HTR-8/SVneo (cell line): ENCODE measurements at regions not wholly inside any gene's neighbourhood (a gene's known extent, or its start where the extent isn't known, plus 50 kb on each side); places are given as distances from the start of the nearest gene placed in this dataset.

ENCODE experiments used
- DNase-seq: peaks from one replicate; pipeline ENCODE4 v3.0.0; 2011; ENCODE audit warnings: low spot score, mixed read lengths; ENCODE audit not compliant: insufficient read length
- FAIRE-seq: peaks from 2 replicates; lab custom pipeline; 2011; peaks lifted over from hg19 to GRCh38; lab: Jason Lieb, UNC

DNA sequence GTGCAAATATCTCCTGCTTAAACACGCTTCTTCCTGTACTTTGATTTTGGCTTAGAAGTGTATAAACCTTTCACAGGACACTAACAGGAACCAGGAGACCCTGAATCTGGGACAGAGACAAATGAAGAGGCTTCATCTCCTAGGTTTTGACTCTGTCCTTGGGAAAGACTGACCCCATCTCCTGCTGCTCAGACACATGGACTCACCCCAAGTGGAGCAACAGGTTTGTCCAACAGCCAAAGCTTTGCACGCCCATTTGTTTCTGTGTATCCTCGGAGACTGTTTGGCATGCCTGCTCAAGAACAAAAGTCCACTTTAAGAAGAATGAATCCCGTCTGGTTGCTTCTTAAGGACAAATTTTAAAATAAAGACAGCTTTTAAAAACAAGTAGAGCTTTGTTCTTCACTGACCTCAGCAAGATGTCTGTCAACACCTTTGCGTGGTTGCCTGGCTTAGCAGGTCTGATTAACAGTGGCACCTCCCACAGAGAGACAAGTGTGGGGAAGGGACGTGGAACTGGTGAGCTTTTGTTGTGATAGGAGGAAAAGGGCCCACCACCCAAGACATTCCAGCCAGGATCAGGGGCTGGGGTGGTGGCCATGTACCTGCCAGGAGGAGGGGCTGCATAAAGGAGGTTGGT, 202.6 kb downstream of the SOD2 start:
- DNase-seq (no peak), FAIRE-seq (no peak)

DNA sequence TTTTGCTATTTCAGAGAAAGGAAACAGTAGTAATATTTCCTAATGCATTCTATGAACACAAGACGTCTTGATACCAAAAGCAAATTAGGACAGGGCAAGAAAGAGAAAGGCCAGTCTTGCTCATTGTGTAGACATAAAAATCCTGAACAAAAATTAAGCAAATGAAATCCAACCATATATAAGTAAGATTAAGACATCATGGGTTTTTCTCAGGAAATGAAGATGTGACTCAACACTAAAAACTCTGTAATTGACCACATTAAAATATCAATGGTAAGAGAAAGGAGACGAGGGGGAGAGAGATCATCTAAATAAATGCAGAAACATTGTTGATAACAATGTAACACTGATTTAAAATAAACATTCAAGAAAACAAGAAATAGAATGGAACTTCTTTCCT, 205.4 kb downstream of the SOD2 start:
- FAIRE-seq (no peak), DNase-seq (no peak)

DNA sequence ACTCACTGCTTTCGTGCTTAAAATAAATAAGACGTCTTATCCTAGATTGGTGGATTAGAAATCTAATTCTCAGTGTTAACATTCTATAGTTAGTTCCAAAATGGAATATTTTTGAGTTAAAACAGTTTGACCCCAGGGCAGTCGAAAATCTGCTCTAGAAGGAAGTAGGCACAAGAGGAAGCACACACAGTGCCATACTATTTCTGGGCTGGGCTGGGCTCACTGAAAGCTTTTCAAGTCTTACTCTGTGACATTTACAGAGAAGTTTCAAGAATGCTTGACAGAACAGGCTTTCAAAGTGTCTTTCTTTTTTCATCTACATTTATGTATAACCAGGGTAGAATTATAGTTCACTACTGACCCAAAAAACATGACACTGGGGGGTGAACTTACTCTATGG, 209.8 kb downstream of the SOD2 start:
- FAIRE-seq (no peak), DNase-seq (no peak)

GRCh38 chr6:159481897-159482296, 211.1 kb downstream of the SOD2 start:
- DNase-seq (no peak), FAIRE-seq (no peak)

- no peak for DNase-seq
Observed at GRCh38 chr6:159480471-159480870, 212.6 kb downstream of the SOD2 start.

GRCh38 chr6:159479146-159479545, 213.9 kb downstream of the SOD2 start:
- DNase-seq (no peak), FAIRE-seq (no peak)

More at GRCh38 chr6:159480471-159480870, 212.6 kb downstream of the SOD2 start:
- no peak for FAIRE-seq

DNA sequence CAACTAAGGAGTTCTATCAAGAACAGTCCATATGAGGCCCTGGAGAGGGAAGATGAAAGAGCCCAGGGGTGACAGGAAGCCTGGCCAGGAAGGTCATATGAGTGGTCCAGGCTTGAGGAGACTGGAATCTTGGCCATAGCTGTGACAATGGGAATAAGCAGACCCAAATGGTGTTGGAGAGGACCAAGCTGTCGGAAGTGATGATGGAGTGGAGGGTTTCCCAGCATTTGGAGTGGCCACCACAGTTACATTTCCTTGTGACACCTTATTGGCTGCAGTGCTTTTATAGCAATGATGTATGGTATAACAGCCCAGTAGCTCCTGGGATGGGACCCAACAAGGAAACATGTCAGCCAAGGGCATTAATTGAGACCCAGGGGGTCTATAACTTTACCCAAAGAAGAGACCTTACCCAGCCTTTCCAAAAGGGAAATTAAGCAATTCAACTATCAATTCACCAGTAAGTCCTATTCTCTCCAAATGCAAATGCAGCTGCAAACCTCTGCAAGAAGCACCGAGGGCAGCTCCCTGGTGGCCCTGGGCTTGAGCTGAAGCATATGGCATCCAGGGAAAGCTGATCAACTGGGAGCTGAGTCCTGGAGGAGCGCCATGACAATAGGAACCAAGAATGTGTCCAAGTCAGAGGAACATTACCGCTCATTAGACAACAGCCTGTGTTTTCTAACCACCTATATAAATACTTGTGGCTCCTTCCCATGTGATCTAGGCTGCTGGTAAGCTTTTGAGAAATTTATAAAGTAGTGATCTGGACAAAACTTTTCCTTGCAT, 219.4 kb downstream of the SOD2 start:
- FAIRE-seq (no peak), DNase-seq (no peak)

DNA sequence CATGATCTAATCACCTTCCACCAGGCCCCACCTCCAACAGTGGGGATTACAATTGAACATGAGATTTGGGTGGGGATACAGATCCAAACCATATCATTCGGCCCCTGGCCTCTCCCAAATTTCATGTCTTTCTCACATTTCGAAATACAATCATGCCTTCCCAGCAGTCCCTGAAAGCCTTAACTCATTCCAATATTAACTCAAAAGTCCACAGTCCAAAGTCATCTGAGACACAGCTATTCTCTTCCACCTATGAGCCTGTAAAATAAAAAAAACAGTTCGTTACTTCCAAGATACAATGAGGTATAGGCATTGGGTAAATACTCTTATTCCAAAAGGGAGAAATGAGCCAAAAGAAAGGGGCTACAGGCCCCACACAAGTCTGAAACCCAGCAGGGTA, 222.6 kb downstream of the SOD2 start:
- no peak for DNase-seq

GRCh38 chr6:159469443-159469842, 223.6 kb downstream of the SOD2 start:
- no peak for DNase-seq
- FAIRE-seq = no peak

More for the DNA sequence above, 222.6 kb downstream of the SOD2 start:
- FAIRE-seq = no peak

- FAIRE-seq = no peak
- no peak for DNase-seq
Observed at GRCh38 chr6:159468994-159469393, 224.0 kb downstream of the SOD2 start.

DNA sequence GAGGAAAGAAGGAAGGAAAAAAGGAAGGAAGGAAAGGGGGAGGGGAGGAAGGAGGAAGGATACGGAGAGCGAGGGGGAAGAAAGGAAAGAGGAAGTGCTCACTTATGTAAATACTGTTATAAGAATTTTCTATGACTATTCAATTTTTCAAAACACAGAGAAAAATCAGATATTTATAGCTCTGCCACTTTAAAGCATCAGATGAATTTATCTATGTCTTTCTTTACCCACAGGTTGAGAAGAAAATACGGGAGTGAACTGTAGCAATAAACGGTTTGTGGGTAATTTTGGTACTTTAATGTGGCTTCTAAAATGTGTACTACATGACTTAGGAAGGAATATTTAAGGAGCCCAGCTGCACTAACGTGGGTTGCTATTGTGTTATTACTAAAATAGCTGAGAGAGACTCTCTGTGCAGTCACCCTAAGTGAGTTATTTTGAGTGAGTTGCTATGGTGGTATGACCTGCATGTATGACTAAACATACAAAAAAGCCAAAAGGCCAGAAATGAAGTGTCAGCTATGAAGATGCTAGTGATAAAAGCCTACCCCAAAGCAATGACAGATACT, 225.5 kb downstream of the SOD2 start:
- FAIRE-seq (no peak), DNase-seq (no peak)

DNA sequence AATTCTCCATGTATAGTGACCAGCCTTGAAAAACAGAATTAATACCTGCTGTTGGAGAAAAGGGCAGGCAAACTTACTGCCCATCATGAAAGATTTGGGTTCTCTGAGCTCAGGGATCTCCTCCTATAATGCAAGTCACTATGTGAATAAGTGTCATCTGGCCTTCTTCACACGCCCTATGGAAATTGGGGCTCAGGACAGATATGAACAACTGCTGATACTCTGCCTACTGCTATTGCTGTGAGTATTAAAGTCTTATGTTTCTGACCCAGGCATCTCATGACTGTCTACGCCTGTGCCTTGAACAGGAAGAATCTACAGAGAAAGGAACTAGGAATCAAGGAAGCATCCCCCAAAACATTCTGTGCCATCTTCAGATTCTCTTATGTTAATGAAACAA, 226.1 kb downstream of the SOD2 start:
- DNase-seq (no peak), FAIRE-seq (no peak)

DNA sequence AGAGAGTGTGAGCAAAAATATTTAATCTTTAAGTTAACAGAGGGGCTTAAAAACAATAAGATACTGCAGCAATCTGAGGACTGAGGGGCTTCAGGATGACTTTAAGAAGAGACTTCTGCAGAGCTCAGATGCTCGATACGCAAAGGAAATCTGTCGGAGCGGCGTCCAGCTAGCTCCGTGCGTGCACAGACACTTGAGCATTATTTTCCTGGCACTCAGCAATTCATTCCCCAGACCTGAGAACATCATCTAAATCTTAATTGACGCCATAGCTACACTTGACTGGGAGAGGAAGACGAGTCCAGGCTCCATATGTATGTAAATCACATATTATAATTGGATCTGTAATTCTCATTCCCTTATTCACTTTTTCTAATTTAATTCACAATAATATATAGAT, 228.2 kb downstream of the SOD2 start:
- DNase-seq = no peak
- no peak for FAIRE-seq

GRCh38 chr6:159463119-159463829, 229.8 kb downstream of the SOD2 start:
- no peak for FAIRE-seq
- DNase-seq = no peak

- DNase-seq (no peak), FAIRE-seq (no peak)
Observed at GRCh38 chr6:159462431-159462830, 230.6 kb downstream of the SOD2 start.

DNA sequence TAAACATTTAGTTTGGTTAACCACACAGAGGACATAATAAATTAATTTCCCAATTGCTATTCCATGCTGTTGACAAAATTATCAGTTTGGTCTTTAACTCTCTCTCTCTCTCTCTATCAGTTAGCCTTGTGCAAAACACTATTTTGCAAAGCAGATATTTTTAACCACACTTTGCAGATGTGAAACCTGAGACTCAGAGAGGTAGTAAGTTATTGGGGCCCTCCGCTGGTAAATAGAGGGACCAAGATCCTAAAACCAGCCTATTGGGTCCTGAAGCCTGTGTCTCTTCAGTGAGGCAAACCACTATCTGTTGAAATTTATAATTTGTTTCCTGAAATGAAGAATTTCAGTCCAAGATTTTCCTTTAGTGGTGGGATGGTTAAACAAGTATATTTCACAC, 231.0 kb downstream of the SOD2 start:
- no peak for FAIRE-seq

DNA sequence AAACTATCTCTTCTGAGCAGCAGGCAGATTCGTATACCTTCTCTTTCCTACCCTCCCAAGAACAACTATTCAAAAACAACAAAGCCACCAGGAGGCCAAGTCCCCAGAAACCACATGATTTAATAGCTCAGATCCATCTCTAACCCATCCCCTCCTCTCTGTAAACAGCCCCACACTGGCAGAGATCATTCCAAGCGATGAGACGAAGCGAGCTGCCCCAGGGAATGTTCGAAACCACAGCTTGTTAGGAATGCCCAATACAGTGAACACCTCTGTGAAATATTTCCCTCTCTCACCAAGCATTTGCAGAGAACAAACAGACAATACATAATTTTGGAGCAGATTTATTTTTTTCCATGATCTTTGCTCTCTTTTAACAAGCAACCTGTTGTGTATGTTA, 231.8 kb downstream of the SOD2 start:
- DNase-seq (no peak), FAIRE-seq (no peak)

More for the DNA sequence above, 231.0 kb downstream of the SOD2 start:
- DNase-seq = no peak

DNA sequence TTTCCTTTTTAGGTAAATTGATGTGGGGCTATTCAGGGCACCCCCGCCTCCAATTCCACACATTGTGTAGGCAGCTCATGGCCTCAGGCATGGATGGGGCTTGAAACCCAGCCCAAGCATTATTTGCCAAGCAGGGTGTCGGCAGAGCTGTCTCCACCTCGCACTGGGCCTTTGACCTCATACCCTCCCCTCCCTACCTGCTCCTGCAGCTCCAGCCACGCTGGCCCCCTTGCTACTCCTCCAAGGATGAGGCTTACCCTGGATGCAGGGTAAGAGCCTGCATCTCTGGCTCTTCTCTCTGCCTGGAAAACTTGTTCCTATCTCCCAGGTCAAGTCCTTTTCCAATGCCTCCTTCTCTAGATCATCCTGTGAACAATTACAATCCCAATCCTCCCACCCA, 232.6 kb downstream of the SOD2 start:
- FAIRE-seq (no peak), DNase-seq (no peak)

GRCh38 chr6:159456349-159456748, 236.7 kb downstream of the SOD2 start:
- FAIRE-seq (no peak), DNase-seq (no peak)

DNA sequence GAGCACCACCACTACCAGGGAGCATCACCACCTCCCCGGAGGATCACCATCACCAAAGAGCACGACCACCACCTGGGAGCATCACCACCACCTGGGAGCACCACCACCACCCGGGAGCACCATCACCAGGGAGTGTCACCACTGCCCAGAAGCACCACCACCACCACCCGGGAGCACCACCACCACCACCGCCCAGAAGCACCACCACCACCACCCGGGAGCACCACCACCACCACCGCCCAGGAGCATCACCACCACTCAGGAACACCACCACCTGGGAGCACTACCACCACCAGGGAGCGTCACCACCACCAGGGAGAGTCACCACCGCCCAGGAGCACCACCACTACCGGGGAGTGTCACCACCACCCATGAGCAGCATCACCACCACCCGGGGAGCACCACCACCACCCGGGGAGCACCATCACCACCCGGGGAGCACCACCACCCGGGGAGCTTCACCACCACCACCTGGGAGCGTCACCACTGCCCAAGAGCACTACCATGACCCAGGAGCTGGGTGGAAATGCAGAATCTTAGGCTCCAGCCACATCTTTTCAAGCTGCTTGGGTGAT, 237.3 kb downstream of the SOD2 start:
- FAIRE-seq (no peak), DNase-seq (no peak)
